HEK293T (cell line): ENCODE measurements at regions not wholly inside any gene's neighbourhood (a gene's known extent, or its start where the extent isn't known, plus 50 kb on each side); places are given as distances from the start of the nearest gene placed in this dataset.

Experiments used
- CTCF ChIA-PET: fragments of 350-600 bp; formaldehyde crosslinking; extraction: SDS; loops from one replicate; lab custom pipeline; 2021; ENCODE audit warnings: antibody characterized with exemption, inconsistent platforms; lab: Yijun Ruan, JAX
- POLR2A ChIA-PET: fragments of 350-600 bp; formaldehyde crosslinking; extraction: SDS; loops from one replicate; lab custom pipeline; 2020; ENCODE audit warnings: antibody characterized with exemption, inconsistent platforms; lab: Yijun Ruan, JAX
- DNase-seq: peaks from one replicate; pipeline ENCODE4 v3.0.0; 2012; ENCODE audit warnings: mixed read lengths; ENCODE audit errors: extremely low spot score
- ARNT ChIP-seq: fragments of 450-650 bp; IDR thresholded peaks from 2 replicates; pipeline ENCODE4 v1.6.1; 2017; ENCODE audit warnings: mild to moderate bottlenecking
- BHLHE40 ChIP-seq: fragments of 450-650 bp; IDR thresholded peaks from 2 replicates; pipeline ENCODE4 v1.6.1; 2016; ENCODE audit warnings: mild to moderate bottlenecking, moderate library complexity, borderline replicate concordance
- CTBP1 ChIP-seq: fragments of 450-650 bp; IDR thresholded peaks from 2 replicates; pipeline ENCODE4 v1.6.1; 2016; ENCODE audit warnings: borderline replicate concordance
- ELF4 ChIP-seq: fragments of 450-650 bp; IDR thresholded peaks from 2 replicates; pipeline ENCODE4 v1.6.1; 2017; ENCODE audit warnings: antibody characterized with exemption
- FOXA1 ChIP-seq: fragments of 450-650 bp; IDR thresholded peaks from 2 replicates; pipeline ENCODE4 v1.6.1; 2016; ENCODE audit warnings: mild to moderate bottlenecking
- FOXK2 ChIP-seq: fragments of 450-650 bp; IDR thresholded peaks from 2 replicates; pipeline ENCODE4 v1.6.1; 2016; ENCODE audit warnings: mild to moderate bottlenecking
- FOXM1 ChIP-seq: fragments of 450-650 bp; IDR thresholded peaks from 2 replicates; pipeline ENCODE4 v1.6.1; 2017; ENCODE audit warnings: mild to moderate bottlenecking, borderline replicate concordance
- HDGF ChIP-seq: fragments of 450-650 bp; IDR thresholded peaks from 2 replicates; pipeline ENCODE4 v1.6.1; 2017; ENCODE audit warnings: antibody characterized with exemption, borderline replicate concordance
- L3MBTL2 ChIP-seq: fragments of 450-650 bp; conservative IDR thresholded peaks from 2 replicates; pipeline ENCODE4 v1.6.1; 2016; ENCODE audit warnings: mild to moderate bottlenecking
- LEF1 ChIP-seq: fragments of 450-650 bp; IDR thresholded peaks from 2 replicates; pipeline ENCODE4 v1.6.1; 2017; ENCODE audit warnings: mild to moderate bottlenecking, borderline replicate concordance
- NFRKB ChIP-seq: fragments of 450-650 bp; IDR thresholded peaks from 2 replicates; pipeline ENCODE4 v1.6.1; 2016; ENCODE audit warnings: mild to moderate bottlenecking, moderate library complexity
- PKNOX1 ChIP-seq: fragments of 450-650 bp; IDR thresholded peaks from 2 replicates; pipeline ENCODE4 v1.6.1; 2016
- SP1 ChIP-seq: fragments of 450-650 bp; IDR thresholded peaks from 2 replicates; pipeline ENCODE4 v1.6.1; 2017
- SUZ12 ChIP-seq: fragments of 450-650 bp; IDR thresholded peaks from 2 replicates; pipeline ENCODE4 v1.6.1; 2016; ENCODE audit warnings: mild to moderate bottlenecking
- TARDBP ChIP-seq: fragments of 450-650 bp; IDR thresholded peaks from 2 replicates; pipeline ENCODE4 v1.6.1; 2016
- ZNF384 ChIP-seq: fragments of 450-650 bp; IDR thresholded peaks from 2 replicates; pipeline ENCODE4 v1.6.1; 2016

- DNase-seq, result no peak
- ChIA-PET POLR2A (no interaction called here), CTCF (no interaction called here)
- TF ChIP-seq L3MBTL2 (no peak), FOXK2 (no peak), FOXA1 (no peak), ELF4 (no peak), NFRKB (no peak), SUZ12 (no peak), BHLHE40 (no peak), CTBP1 (no peak), LEF1 (no peak), HDGF (no peak), PKNOX1 (no peak), SP1 (no peak), ARNT (no peak), ZNF384 (no peak), FOXM1 (no peak)
Measured at GRCh38 chr2:150047620-150048222, 439.7 kb downstream of the RND3 start.

GRCh38 chr2:150046810-150047209 lies 440.7 kb downstream of the RND3 start:
- no peak for DNase-seq
- ChIA-PET CTCF (no interaction called here), POLR2A (no interaction called here)
- no peak for TF ChIP-seq BHLHE40
- TF ChIP-seq FOXA1, result no peak
- TF ChIP-seq NFRKB, result no peak
- no peak for TF ChIP-seq FOXK2
- no peak for TF ChIP-seq TARDBP

GRCh38 chr2:150046211-150046610 lies 441.3 kb downstream of the RND3 start:
- ChIA-PET CTCF (no interaction called here), POLR2A (no interaction called here)
- TF ChIP-seq NFRKB (no peak), CTBP1 (no peak), LEF1 (no peak), ZNF384 (no peak), ARNT (no peak), BHLHE40 (no peak), SP1 (no peak), SUZ12 (no peak)
- no peak for DNase-seq

- TF ChIP-seq L3MBTL2 (no peak), SP1 (no peak), ARNT (no peak), PKNOX1 (no peak), BHLHE40 (no peak), ZNF384 (no peak), HDGF (no peak), FOXM1 (no peak), NFRKB (no peak), FOXK2 (no peak)
- ChIA-PET POLR2A (no interaction called here), CTCF (no interaction called here)
- no peak for DNase-seq
Measured at GRCh38 chr2:150045601-150046000, 441.9 kb downstream of the RND3 start.

- ChIA-PET POLR2A (no interaction called here), CTCF (no interaction called here)
- TF ChIP-seq L3MBTL2, result no peak
- TF ChIP-seq FOXK2, result no peak
- TF ChIP-seq NFRKB, result no peak
- no peak for TF ChIP-seq PKNOX1
- TF ChIP-seq FOXA1, result no peak
- no peak for TF ChIP-seq SP1
- no peak for TF ChIP-seq ELF4
- TF ChIP-seq ZNF384, result no peak
- TF ChIP-seq CTBP1, result no peak
- TF ChIP-seq BHLHE40, result no peak
- TF ChIP-seq LEF1, result no peak
- no peak for TF ChIP-seq ARNT
- no peak for TF ChIP-seq HDGF
- no peak for TF ChIP-seq SUZ12
- TF ChIP-seq TARDBP, result no peak
- no peak for TF ChIP-seq FOXM1
Measured at GRCh38 chr2:150043172-150043500, 444.3 kb downstream of the RND3 start.

GRCh38 chr2:150042500-150043171 lies 444.8 kb downstream of the RND3 start:
- TF ChIP-seq FOXM1, result no peak
- no peak for DNase-seq
- ChIA-PET POLR2A (no interaction called here), CTCF (no interaction called here)

More at GRCh38 chr2:150043172-150043500, 444.3 kb downstream of the RND3 start:
- no peak for DNase-seq
